Gastrocnemius medialis (tissue), 4 donors: ENCODE measurements at regions not wholly inside any gene's neighbourhood (a gene's known extent, or its start where the extent isn't known, plus 50 kb on each side); places are given as distances from the start of the nearest gene placed in this dataset.

Experiments
- POLR2A ChIP-seq, 2 donors: fragments of 450-650 bp; IDR thresholded peaks; one replicate each; pipeline ENCODE4 v1.6.1; 2017; ENCODE audit warnings: antibody characterized with exemption in 2 of 2, mild to moderate bottlenecking in 2 of 2, moderate library complexity in 2 of 2
- TF ChIP-seq, protein P1 (sequence below), 5 experiments: fragments of 450-650 bp in 3 of 5; fragments of 200-600 bp in 2 of 5; sonication (generic) in 2 of 5; IDR thresholded peaks in 4 of 5; conservative IDR thresholded peaks in 1 of 5; 1 replicate in 4 of 5; 2 replicates in 1 of 5; pipeline ENCODE4 v1.5.1; 2016 to 2019; ENCODE audit warnings: antibody characterized with exemption in 5 of 5, mild to moderate bottlenecking in 3 of 5, moderate library complexity in 3 of 5

DNA sequence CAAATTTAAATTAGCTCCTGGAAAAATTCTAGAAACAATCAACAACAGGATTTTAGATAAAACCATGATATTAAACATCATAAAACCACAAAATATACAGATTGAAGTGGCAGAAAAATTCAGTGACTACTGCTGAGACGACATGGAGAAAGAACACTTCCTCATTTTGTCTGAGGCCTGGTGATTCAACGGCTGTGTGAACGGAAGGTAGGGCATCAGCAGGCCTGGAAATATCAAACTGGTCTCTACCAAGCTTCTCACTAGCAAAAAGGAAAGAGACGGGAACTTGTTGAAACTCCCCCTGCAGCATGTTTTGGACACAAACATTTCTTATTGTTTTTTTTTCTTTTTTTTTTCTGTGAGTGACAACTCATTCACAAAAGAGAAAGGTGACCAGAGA, 58.0 kb upstream of the AHI1 start:
- TF ChIP-seq, protein P1, sequence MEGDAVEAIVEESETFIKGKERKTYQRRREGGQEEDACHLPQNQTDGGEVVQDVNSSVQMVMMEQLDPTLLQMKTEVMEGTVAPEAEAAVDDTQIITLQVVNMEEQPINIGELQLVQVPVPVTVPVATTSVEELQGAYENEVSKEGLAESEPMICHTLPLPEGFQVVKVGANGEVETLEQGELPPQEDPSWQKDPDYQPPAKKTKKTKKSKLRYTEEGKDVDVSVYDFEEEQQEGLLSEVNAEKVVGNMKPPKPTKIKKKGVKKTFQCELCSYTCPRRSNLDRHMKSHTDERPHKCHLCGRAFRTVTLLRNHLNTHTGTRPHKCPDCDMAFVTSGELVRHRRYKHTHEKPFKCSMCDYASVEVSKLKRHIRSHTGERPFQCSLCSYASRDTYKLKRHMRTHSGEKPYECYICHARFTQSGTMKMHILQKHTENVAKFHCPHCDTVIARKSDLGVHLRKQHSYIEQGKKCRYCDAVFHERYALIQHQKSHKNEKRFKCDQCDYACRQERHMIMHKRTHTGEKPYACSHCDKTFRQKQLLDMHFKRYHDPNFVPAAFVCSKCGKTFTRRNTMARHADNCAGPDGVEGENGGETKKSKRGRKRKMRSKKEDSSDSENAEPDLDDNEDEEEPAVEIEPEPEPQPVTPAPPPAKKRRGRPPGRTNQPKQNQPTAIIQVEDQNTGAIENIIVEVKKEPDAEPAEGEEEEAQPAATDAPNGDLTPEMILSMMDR (IDR thresholded peaks at IDR 0.05 in 4 of 5, conservative IDR thresholded peaks at IDR 0.05 in 1 of 5): no peak
- TF ChIP-seq POLR2A (IDR thresholded peaks at IDR 0.05): no peak
